Motor neuron (in vitro differentiated cells): ENCODE measurements at regions not wholly inside any gene's neighbourhood (a gene's known extent, or its start where the extent isn't known, plus 50 kb on each side); places are given as distances from the start of the nearest gene placed in this dataset.
A peak's percentile ranks its signal among the peaks of the same experiment; 100 is the strongest.
"Not testable (repeated sequence)": the region's sequence is repeated elsewhere in the genome, so short reads cannot be mapped to it uniquely, and the experiment has no call there.

Experiments
- ATAC-seq, 8 experiments: fragments of 200-7000 bp; cut with Tn5 transposase; replicated peaks in 6 of 8; 2 replicates each; pipeline ENCODE4 v1.8.0; 2021; ENCODE audit warnings: mild to moderate bottlenecking in 8 of 8, moderate library complexity in 8 of 8
- H3K27ac ChIP-seq, 2 donors: fragments of 250-450 bp; sonication (Bioruptor Pico); 2 replicates each; pipeline ENCODE4 v1.9.0; 2021; ENCODE audit warnings: antibody characterized with exemption in 2 of 2, mild to moderate bottlenecking in 2 of 2, moderate library complexity in 1 of 2
- H3K4me1 ChIP-seq, 2 donors: fragments of 250-450 bp; sonication (Bioruptor Pico); replicated peaks in 1 of 2; 2 replicates each; pipeline ENCODE4 v1.6.1; 2021; ENCODE audit warnings: antibody characterized with exemption in 2 of 2, mild to moderate bottlenecking in 2 of 2, moderate library complexity in 1 of 2
- H3K4me3 ChIP-seq, 5 donors: fragments of 250-450 bp; sonication (Bioruptor Pico); 2 replicates each; pipeline ENCODE4 v1.9.0; 2021; ENCODE audit warnings: antibody characterized with exemption in 5 of 5, mild to moderate bottlenecking in 5 of 5, moderate library complexity in 4 of 5
- WGBS, 10 experiments: fragments of 450-650 bp; shearing (Covaris generic); methylation state at CpG; one replicate each; pipeline ENCODE4 v1.0.0; 2022; 5-methylcytosine and 5-hydroxymethylcytosine counted together
- in situ Hi-C, 9 experiments: fragments of 400-800 bp; cut with MboI; loops; one replicate each; pipeline ENCODE4 v1.15.0; 2021; ENCODE audit warnings: low sequenced_read_pairs in 9 of 9, low pct_unique_long_range_greater_than_20kb in 2 of 9; ENCODE audit not compliant: unreplicated experiment in 9 of 9

- Histone ChIP-seq H3K27ac (no peak overlapping the region), H3K4me3 (no peak overlapping the region), H3K4me1 (no peaks in the 10 kb centered on the region)
- in situ Hi-C loops: no loop called here
- no peak for ATAC-seq
- 58 to 100% (median 88%) methylated on average over 2 to 3 of the region's 3 CpGs for WGBS, 10 experiments
These were observed 51.4 kb upstream of the S1PR1 start for GRCh38 chr1:101185421-101185820.

- in situ Hi-C loops: no loop called here
- 20 to 90% (median 60%) methylated on average over 1 to 3 of the region's 3 CpGs; no CpG with 5 or more reads in 1 of the 10 experiments for WGBS, 10 experiments
- no peak overlapping the region for H3K27ac ChIP-seq
- H3K4me1 ChIP-seq: no peaks in the 10 kb centered on the region
- no peak for ATAC-seq
- no peak overlapping the region for H3K4me3 ChIP-seq
These were observed 53.5 kb upstream of the S1PR1 start for GRCh38 chr1:101183388-101183699.

- H3K4me1 ChIP-seq: no peaks in the 10 kb centered on the region
- no peak overlapping the region for H3K27ac ChIP-seq
- in situ Hi-C loops: no loop called here
- no peak overlapping the region for H3K4me3 ChIP-seq
- ATAC-seq: no peak
These were observed 54.0 kb upstream of the S1PR1 start for GRCh38 chr1:101182627-101183387.

DNA sequence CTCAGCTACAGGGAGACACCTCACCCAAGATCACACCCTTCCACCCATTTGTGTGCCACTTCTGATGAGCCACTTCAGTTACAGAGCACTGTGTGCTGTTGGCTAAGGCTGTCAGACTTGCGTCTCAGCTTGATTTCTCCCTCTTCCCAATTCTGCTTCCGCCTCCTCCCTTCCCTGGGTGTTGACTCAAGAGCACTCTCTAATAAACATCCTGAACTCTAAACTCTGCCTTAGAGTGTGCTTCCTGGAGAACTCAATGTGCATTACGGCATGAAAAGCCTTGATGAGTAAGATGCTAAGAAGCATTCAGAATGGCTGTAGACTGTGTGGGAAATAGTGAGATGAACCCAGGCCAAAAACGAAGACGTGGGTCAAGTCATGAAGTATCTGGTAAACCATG is 54.9 kb upstream of the S1PR1 start:
- in situ Hi-C loops: no loop called here
- H3K4me3 ChIP-seq: no peak overlapping the region
- no peak overlapping the region for H3K27ac ChIP-seq
- 40 to 100% (median 85%) methylated on average over 1 to 5 of the region's 5 CpGs; no CpG with 5 or more reads in 4 of the 10 experiments for whole genome bisulfite sequencing, 10 experiments
- ATAC-seq: peak in 1 of 8 experiments; percentile 21
- no peaks in the 10 kb centered on the region for H3K4me1 ChIP-seq

- H3K4me3 ChIP-seq: no peak overlapping the region
- H3K4me1 ChIP-seq: no peaks in the 10 kb centered on the region
- ATAC-seq: no peak
- in situ Hi-C loops: no loop called here
- H3K27ac ChIP-seq: no peak overlapping the region
- WGBS, 10 experiments: 24 to 96% (median 77%) methylated on average over 5 to 8 of the region's 8 CpGs
These were observed 57.9 kb upstream of the S1PR1 start for GRCh38 chr1:101178688-101179491.

GRCh38 chr1:101178341-101178687 is 58.5 kb upstream of the S1PR1 start:
- H3K27ac ChIP-seq: no peak overlapping the region
- no peak for ATAC-seq
- H3K4me3 ChIP-seq: no peak overlapping the region
- 67 to 100% (median 100%) methylated on average over 1 of the region's 1 CpG; no CpG with 5 or more reads in 5 of the 10 experiments for WGBS, 10 experiments
- H3K4me1 ChIP-seq: no peaks in the 10 kb centered on the region
- in situ Hi-C loops: no loop called here

DNA sequence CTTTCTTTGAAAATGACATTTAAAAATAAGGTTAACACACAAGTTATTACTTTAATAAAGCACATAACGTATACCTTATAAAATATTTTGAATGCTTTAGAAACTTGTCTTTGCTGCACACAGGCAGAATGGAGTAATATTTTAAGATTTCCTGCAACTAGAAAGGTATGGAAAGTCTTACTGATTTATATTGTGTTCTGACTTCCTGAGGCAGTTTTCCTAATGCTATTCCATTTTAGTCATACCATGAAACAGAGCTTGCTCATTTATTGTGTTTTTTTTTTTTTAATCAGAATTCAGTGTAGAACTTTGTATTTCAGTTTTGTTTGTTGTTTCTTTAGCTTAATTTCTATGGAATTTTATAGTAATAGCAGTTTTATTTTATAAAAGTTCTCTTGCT is 60.9 kb upstream of the S1PR1 start:
- in situ Hi-C loops: no loop called here
- ATAC-seq: no peak

DNA sequence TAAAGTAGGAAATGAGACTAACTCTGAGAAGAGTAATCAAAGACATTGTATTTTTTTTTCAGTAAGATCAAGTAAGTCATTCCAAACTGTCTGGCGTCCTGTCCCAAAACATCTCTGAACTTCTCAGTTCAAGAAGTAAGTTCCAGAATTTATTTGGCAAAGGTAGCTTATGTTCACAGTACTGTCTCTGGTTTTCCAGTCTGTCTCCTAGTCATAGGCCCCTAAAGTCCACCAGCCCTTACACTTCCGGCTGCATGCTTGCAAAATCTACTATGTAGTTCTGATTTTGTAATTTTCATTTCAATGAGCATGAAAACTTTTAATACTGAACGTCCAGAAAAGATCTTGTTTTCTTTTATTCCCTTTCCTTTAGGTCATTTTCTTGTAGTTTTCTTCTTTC is 61.4 kb upstream of the S1PR1 start:
- no peak overlapping the region for H3K27ac ChIP-seq
- in situ Hi-C loops: no loop called here
- 12 to 82% (median 69%) methylated on average over 1 to 3 of the region's 3 CpGs for WGBS, 10 experiments
- no peak for ATAC-seq
- H3K4me3 ChIP-seq: no peak overlapping the region
- no peaks in the 10 kb centered on the region for H3K4me1 ChIP-seq

More for the DNA sequence above, 60.9 kb upstream of the S1PR1 start:
- Histone ChIP-seq H3K27ac (no peak overlapping the region), H3K4me3 (no peak overlapping the region), H3K4me1 (no peaks in the 10 kb centered on the region)
- WGBS, 10 experiments: 38 to 100% (median 96%) methylated on average over 1 of the region's 1 CpG

DNA sequence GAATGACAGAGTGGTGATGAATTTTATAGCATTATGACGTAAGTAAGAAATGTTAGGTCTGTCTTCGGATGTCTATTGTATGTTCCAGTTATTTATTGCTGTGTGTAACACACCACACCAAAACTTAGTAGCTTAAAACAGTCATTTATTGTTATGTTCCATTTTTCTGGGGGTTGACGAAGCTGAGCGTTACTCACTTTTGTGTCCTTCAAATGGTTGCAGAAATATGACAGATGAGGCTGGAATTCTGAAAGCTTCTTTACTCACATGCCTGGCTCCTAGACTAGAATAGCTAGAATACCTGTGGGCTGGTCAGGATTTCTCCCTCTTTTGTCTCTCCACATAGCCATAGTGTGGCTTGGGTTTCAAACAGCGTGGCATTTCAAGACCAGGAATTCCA is 62.1 kb upstream of the S1PR1 start:
- H3K4me3 ChIP-seq: no peak overlapping the region
- in situ Hi-C loops: no loop called here
- no peak for ATAC-seq
- 31 to 100% (median 92%) methylated on average over 1 to 5 of the region's 5 CpGs; no CpG with 5 or more reads in 1 of the 10 experiments for WGBS, 10 experiments
- H3K27ac ChIP-seq: no peak overlapping the region
- no peaks in the 10 kb centered on the region for H3K4me1 ChIP-seq

DNA sequence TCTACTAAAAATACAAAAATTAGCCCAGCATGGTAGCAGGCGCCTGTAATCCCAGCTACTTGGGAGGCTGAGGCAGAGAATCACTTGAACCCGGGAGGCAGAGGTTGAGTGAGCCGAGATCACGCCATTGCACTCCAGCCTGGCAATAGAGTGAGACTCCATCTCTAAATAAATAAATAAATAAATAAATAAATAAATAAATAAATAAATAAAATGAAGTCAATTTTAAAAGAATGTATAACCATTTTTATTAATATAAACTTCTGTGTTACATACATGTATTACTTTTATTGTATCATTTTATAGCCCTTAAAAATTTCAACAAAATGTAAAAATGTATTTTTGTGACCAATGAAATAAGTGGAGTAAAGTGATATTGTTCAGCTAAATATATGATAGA is 62.5 kb upstream of the S1PR1 start:
- ATAC-seq, H3K4me1 ChIP-seq, in situ Hi-C loops, H3K4me3 ChIP-seq, H3K27ac ChIP-seq: not testable (repeated sequence)
- 93 to 100% (median 96%) methylated on average over 2 to 4 of the region's 4 CpGs; no CpG with 5 or more reads in 4 of the 10 experiments for WGBS, 10 experiments

DNA sequence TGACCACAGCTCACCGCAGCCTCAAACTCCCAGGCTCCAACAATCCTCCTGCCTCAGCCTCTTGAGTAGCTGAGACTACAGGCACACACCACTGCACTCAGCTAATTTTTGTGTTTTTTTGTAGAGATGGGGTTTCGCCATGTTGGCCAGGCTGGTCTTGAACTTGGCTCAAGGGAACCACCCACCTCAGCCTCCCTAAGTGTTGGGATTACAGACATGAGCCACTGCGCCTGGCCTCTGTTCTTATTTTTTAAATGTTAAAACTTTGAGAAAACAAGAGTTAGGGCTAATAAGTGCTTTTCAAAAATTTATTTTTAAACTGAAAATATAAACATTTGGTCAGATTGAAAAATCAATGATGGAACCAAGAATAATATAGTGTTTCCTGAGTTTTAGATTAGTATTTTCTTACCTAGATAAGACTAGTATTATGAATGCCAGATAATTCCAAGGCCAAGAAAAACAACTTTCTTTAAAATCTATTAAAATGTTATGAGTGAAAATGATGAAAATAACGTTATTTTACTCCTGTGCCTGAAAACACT is 66.2 kb upstream of the S1PR1 start:
- no peak overlapping the region for H3K4me3 ChIP-seq
- no peak overlapping the region for H3K27ac ChIP-seq
- no peaks in the 10 kb centered on the region for H3K4me1 ChIP-seq
- in situ Hi-C loops: no loop called here
- ATAC-seq: no peak
- 55 to 100% (median 98%) methylated on average over 1 to 4 of the region's 4 CpGs; no CpG with 5 or more reads in 1 of the 10 experiments for WGBS, 10 experiments

GRCh38 chr1:101167891-101168290 is 68.9 kb upstream of the S1PR1 start:
- ATAC-seq: no peak
- in situ Hi-C loops: no loop called here
- H3K27ac ChIP-seq: no peak overlapping the region
- H3K4me1 ChIP-seq: no peaks in the 10 kb centered on the region
- H3K4me3 ChIP-seq: no peak overlapping the region

DNA sequence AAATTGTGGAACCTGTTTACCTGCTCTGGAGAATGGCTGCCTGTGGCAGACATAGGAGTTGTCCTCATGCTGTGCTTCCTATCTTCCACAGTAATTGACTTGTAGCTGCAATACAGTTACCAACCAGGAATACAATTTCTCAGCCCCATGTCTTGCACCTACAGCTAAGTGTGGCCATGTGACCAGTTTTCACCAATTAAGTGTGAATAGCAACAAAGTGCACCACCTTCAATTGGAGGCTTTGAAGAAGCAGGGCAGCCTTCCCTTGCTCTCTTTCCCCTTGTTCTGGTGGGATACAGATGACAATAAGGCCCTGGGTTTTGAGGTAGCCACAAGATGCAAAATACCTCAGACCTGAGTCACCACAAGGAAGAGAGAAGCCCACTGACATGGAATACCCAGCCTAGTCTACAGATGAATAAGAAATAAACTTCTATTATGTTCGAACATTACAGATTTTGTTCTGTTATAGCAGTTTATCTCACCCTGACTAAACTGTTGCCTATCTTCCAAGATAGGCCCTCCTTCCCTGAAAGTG is 70.2 kb upstream of the S1PR1 start:
- in situ Hi-C loops: no loop called here
- Histone ChIP-seq H3K4me1 (no peaks in the 10 kb centered on the region), H3K27ac (no peak overlapping the region), H3K4me3 (no peak overlapping the region)
- WGBS, 10 experiments: 44 to 100% (median 89%) methylated on average over 1 of the region's 1 CpG
- ATAC-seq: no peak
